ENCODE measurements at regions not wholly inside any gene's neighbourhood (a gene's known extent, or its start where the extent isn't known, plus 50 kb on each side); places are given as distances from the start of the nearest gene placed in this dataset.
"Not testable (repeated sequence)": the region's sequence is repeated elsewhere in the genome, so short reads cannot be mapped to it uniquely, and the experiment has no call there.

GRCh38 chr1:189007824-189008223, 1469.8 kb downstream of the BRINP3 start:
- DNase-seq (ENCODE audit: low read depth) = no peak

- DNase-seq (ENCODE audit: low read depth) = no peak
Measured at GRCh38 chr1:189021577-189021976, 1456.1 kb downstream of the BRINP3 start.

GRCh38 chr1:189022015-189022414, 1455.6 kb downstream of the BRINP3 start:
- DNase-seq (ENCODE audit: low read depth) = no peak

- DNase-seq (ENCODE audit: low read depth) = no peak
Measured at GRCh38 chr1:189027512-189027911, 1450.2 kb downstream of the BRINP3 start.

- DNase-seq (ENCODE audit: low read depth) = no peak
Measured at GRCh38 chr1:189033169-189033568, 1444.5 kb downstream of the BRINP3 start.

GRCh38 chr1:189036628-189037027, 1441.0 kb downstream of the BRINP3 start:
- no peak for DNase-seq (ENCODE audit: low read depth)

- DNase-seq (ENCODE audit: low read depth) = no peak
Measured at GRCh38 chr1:189046127-189046526, 1431.5 kb downstream of the BRINP3 start.

- DNase-seq (ENCODE audit: low read depth) = no peak
Measured at GRCh38 chr1:189084811-189085210, 1392.9 kb downstream of the BRINP3 start.

GRCh38 chr1:189103956-189104355, 1373.7 kb downstream of the BRINP3 start:
- no peak for DNase-seq (ENCODE audit: low read depth)

GRCh38 chr1:189117072-189117770, 1360.4 kb downstream of the BRINP3 start:
- no peak for DNase-seq (ENCODE audit: low read depth)

GRCh38 chr1:189121941-189122340, 1355.7 kb downstream of the BRINP3 start:
- no peak for DNase-seq (ENCODE audit: low read depth)

GRCh38 chr1:189125694-189126093, 1352.0 kb downstream of the BRINP3 start:
- no peak for DNase-seq (ENCODE audit: low read depth)

- DNase-seq (ENCODE audit: low read depth) = no peak
Measured at GRCh38 chr1:189131576-189131975, 1346.1 kb downstream of the BRINP3 start.

- not testable (repeated sequence) for DNase-seq (ENCODE audit: low read depth)
Measured at GRCh38 chr1:189139748-189140147, 1337.9 kb downstream of the BRINP3 start.

GRCh38 chr1:189141056-189141455, 1336.6 kb downstream of the BRINP3 start:
- no peak for DNase-seq (ENCODE audit: low read depth)

- no peak for DNase-seq (ENCODE audit: low read depth)
Measured at GRCh38 chr1:189149547-189150375, 1327.9 kb downstream of the BRINP3 start.

- DNase-seq (ENCODE audit: low read depth) = no peak
Measured at GRCh38 chr1:189150624-189151023, 1327.0 kb downstream of the BRINP3 start.

GRCh38 chr1:189151361-189151760, 1326.3 kb downstream of the BRINP3 start:
- no peak for DNase-seq (ENCODE audit: low read depth)

- no peak for DNase-seq (ENCODE audit: low read depth)
Measured at GRCh38 chr1:189152685-189153084, 1325.0 kb downstream of the BRINP3 start.

GRCh38 chr1:189158155-189158554, 1319.5 kb downstream of the BRINP3 start:
- no peak for DNase-seq (ENCODE audit: low read depth)

- DNase-seq (ENCODE audit: low read depth) = no peak
Measured at GRCh38 chr1:189175889-189176288, 1301.8 kb downstream of the BRINP3 start.

GRCh38 chr1:189180057-189180456, 1297.6 kb downstream of the BRINP3 start:
- DNase-seq (ENCODE audit: low read depth) = no peak

- no peak for DNase-seq (ENCODE audit: low read depth)
Measured at GRCh38 chr1:189185097-189185496, 1292.6 kb downstream of the BRINP3 start.

All from GM04504 (cell line).